ENCODE measurements at regions not wholly inside any gene's neighbourhood (a gene's known extent, or its start where the extent isn't known, plus 50 kb on each side); places are given as distances from the start of the nearest gene placed in this dataset.
A peak's percentile ranks its signal among the peaks of the same experiment; 100 is the strongest.

DNA sequence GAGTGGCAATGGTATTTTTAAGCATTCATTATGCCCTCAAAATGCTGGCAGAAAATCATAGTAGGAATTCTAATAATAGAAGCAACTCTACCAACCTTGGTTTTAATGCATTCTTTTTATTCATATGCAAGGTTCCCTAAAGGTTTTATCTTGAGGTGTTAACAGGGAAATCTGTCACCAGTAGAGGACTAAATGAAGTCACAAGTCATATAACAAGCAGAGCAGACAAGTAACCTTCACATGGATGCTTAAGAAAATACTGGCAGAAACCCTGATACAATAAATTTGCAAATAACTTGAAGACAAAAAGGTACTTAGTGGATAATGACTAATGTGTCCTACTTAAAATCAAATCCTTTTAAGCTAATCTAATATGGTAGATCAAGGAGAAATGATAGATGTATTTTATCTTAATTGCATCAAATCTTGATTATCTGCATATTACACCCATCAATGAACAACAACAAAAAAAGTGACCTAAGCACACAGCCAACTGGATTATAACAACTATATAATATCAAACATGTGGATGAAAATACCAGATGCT, 73.3 kb downstream of the RFC3 start:
- no peak for DNase-seq

DNA sequence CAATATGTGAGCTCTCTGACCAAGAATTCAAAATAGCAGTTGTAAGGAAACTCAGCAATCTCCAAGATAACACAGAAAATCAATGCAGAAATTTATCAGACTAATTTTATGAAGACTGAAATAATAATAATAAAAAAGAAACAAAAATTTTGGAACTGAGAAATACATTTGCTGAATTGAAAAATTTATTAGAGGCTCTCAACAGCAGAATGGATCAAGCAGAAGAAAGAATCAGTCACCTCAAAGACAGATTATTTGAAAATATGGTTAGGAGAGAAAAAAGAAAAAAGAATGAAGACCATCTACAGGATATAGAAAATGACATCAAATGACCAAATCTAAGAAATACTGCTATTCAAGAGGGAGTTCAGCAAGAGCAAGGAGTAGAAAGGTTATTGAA, 75.6 kb downstream of the RFC3 start:
- no peak for DNase-seq

DNA sequence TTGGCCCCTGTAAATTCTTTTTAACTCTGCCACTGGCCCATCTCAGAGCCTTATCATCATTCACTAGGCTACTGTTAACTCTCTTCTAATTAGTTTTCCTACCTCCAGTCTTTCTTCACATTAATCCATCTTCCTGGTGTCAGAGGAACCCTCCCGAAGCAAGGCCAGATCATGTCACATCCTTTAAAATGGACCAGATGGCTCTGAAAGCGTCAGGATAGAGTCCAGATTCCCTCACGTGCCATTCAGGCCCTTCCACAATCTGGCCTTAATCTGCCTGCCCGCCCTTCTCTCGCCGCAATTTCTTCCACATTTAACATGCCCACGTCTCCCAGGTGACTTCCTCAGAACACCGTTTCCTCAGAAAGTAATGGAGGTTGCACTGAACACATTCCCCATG, 86.5 kb downstream of the RFC3 start:
- DNase-seq, result no peak

- no peak for DNase-seq
These were observed 90.2 kb downstream of the RFC3 start for GRCh38 chr13:33908116-33908515.

GRCh38 chr13:33910255-33910654, 92.3 kb downstream of the RFC3 start:
- DNase-seq, result no peak

DNA sequence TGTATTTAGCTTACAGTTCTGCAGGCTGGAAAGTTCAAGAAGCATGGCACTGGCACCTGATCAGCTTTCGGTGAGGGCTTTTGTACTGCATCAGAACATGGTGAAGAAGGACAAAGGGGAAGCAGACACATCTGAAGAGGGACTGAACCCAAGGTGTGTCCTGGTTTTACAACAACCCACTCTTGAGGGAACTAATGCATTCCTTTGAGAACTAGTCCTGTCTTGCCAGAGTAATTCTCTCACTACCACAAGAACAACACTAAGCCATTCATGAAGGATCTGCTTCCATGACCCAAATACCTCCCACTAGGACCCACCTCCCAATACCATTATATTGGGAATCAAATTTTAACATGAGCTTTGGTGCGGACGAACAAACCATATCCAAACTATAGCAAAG, 93.6 kb downstream of the RFC3 start:
- DNase-seq, result no peak

DNA sequence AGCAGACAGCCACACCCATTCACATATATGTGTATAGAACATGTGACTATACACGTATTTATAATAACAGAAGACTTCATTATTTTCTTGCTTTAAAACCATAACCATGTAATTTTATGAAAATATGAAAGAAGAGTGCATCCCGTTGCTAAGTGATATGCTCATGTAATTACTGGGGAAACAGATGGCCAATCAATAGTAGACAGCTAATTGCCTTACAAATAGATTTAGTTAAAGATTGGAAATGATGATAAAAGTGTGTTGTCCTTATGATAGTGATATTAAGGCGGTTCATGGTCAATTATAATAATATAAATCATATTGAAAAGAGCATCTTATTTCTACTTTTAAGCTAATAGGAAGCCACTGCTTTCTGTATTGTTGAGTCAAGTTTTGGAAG, 95.9 kb downstream of the RFC3 start:
- no peak for DNase-seq

GRCh38 chr13:33917190-33917589, 99.2 kb downstream of the RFC3 start:
- DNase-seq, result no peak

DNA sequence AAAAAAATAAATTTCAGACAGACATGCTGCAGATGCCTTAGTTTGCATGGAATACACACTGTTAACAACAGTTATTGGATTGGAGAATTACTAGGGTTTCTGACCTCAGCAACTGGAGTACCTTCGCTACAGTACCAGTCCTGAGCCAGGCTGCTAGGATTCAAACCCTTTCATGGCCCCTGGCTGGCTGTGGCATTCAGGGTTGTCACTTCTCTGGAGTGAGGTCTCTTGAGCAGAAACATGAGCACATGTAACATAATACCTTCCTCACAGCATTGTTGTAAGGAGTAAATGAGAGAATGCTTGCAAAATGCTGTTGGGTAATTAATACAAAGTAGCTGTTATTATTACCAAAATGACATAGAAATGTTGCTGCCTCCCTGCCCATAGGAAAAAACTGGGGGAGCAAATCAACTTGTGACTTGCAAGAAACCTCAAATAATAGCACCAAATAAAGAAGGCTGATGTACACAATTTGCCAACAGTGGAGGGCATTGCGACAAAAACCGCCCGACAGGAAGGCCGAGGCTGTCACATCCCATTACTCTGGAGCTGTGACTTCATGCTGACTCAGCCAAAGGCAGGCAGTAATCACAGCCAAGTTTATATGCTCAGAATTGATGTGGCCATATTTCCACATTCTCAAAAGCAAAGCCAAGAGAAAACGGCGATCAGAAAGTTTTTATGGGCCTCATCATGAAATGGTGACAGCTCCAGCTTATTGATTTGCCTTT, 100.4 kb downstream of the RFC3 start:
- DNase-seq, result peak in 1 of 2 donors; percentile 27

- no peak for DNase-seq
These were observed 101.2 kb downstream of the RFC3 start for GRCh38 chr13:33919120-33919519.

DNA sequence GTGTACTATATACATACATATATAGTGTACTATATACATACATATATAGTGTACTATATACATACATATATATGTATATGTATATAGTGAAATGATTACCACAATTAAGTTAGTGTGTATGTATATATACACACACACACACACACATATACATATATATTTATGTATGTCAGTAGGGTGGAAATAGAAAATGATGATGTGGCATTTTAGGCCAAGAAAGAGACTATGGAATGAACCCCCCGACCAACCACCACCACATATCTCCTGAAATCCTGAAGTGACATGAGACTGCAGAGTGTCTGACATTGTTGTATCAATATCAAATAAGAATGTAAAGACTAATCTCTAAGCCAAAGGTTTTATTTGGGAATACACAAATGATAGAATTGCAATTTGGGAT, 107.6 kb downstream of the RFC3 start:
- no peak for DNase-seq

- DNase-seq, result no peak
These were observed 109.4 kb downstream of the RFC3 start for GRCh38 chr13:33927315-33927714.

DNA sequence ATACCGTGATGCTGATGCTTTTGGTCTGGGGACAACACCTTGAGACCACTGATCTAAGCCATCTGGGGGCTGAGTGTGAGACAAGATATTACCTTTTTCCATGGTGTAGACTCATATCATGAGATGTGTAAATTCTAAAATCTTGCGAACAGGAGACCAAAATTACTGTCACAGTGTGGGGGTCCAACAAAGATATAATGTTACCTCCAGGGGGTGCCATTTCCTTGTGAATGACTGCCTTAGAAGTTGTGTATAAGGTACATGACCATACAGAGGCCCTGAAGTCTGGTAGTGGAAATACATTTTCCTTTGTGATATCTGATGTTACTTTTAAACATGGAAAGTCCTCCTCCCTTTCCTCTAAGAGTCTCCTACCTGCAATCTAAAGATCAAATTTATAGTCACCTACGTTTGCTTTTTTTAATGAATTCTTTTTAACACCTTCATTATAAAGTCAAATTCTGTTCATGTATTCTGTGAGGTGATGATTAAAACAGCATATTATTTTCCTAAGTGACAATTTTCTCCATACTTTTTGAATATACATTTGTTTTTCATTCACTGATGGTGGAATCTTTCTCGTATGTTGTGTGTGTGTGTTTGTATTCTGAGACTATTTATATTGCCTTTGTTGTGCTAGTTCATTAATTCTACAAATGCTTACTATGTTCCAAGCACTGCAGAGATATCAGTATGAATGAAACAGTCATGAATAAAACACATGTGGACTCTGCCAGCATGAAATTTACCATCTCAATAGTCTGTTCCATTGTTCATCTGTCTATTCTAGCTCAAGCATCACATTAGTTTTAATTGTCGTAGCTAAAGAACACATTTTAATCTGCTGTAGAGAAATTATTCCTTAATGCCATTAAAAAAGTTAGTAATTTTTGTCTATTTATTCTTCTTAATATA, 113.7 kb downstream of the RFC3 start:
- no peak for DNase-seq

DNA sequence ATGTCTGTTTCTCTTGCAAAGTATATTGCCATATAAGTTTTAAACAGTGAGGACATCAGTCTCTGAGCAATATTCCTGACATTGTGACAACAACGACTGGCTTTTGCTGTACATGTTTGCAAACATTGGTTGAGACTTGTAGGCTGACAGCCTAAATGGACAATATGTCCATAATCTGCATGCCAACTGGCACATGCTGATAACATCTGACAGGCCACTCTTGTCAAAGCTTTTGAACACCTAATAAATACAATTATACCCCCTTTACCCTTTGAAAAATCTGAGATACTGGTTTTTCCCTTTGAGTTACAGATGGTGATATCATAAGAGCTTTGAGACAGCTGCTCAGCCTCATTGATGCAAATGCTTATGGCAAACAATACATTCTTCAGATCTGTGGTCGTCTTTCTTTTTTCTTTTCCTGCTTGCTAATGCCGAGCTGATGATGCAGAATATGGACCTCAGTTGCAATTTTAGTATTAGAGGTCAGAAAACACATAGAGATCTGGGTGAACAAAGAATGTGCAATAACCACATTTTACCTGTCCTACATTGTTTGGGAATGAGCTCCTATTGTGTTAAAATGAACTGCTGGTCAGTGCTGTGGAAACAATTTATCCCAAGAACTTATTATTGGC, 114.9 kb downstream of the RFC3 start:
- no peak for DNase-seq

GRCh38 chr13:33933810-33934209, 115.9 kb downstream of the RFC3 start:
- DNase-seq, result no peak

DNA sequence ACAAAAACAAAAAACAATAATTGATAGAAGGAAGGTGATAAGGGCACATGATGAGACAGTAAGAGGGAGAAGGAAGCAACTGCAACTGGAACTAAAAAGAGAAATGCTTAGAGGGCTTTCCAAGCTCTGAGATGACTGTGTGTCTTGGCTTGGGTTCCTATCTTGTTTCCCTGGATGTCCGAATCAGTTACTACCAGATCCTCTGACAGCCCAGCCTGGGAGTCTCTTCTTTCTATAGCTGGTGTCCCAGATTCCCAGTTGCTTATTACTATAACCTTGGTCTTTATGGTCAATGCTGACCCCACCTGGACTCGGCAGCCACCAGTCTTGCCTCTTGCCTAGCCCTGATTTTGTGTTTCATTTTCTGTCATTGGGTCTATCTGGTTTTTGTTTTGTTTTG, 116.4 kb downstream of the RFC3 start:
- DNase-seq, result no peak

- no peak for DNase-seq
These were observed 117.0 kb downstream of the RFC3 start for GRCh38 chr13:33934951-33935371.

GRCh38 chr13:33935969-33936368, 118.0 kb downstream of the RFC3 start:
- DNase-seq, result no peak

GRCh38 chr13:33937373-33938098, 119.6 kb downstream of the RFC3 start:
- DNase-seq, result no peak

DNA sequence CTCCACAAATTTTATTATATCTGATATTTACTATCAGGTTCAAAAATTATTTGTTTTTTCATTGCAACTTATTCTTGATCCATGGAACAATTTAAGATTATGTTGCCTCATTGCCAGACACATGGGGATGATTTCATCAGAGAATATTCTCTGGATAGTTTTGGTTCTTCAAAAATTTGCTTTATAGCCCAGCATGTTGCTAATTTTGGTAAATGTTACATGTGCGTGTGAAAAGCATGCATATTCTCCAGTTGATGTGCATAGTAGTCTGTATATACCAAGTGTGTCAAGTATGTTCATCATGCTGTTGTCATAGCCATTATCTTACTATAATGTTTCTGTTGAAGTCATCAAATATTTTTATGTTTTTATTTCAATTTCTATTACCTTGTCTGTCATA, 122.3 kb downstream of the RFC3 start:
- DNase-seq, result no peak

- DNase-seq, result no peak
These were observed 122.9 kb downstream of the RFC3 start for GRCh38 chr13:33940898-33941297.

- DNase-seq, result no peak
These were observed 127.5 kb downstream of the RFC3 start for GRCh38 chr13:33945477-33945876.

GRCh38 chr13:33953203-33953602, 135.3 kb downstream of the RFC3 start:
- DNase-seq, result no peak

All from CD4-positive, alpha-beta T cell treated with Interleukin-4 for 1 hour (primary cell).